ENCODE measurements at regions not wholly inside any gene's neighbourhood (a gene's known extent, or its start where the extent isn't known, plus 50 kb on each side); places are given as distances from the start of the nearest gene placed in this dataset.

- Histone ChIP-seq H3K4me1 (ENCODE audit: control insufficient read depth, insufficient read depth, low read length) (no peaks in the 10 kb centered on the region), H3K27ac (ENCODE audit: extremely low read depth, low read depth, low read length) (no peak overlapping the region), H3K9me3 (ENCODE audit: control insufficient read depth, insufficient read depth, low read depth, low read length) (no peaks in the 10 kb centered on the region), H3K36me3 (ENCODE audit: control insufficient read depth in 2 of 2, insufficient read depth in 1 of 2, low read length in 2 of 2) (no peaks in the 10 kb centered on the region), H3K4me3 (ENCODE audit: low read depth, low read length) (no peak overlapping the region)
- POLR2A ChIA-PET, result no interaction called here
- CTCF ChIA-PET, result no interaction called here
- no peak for TF ChIP-seq ZBTB20 (tag by site-specific recombination; IDR thresholded peaks at IDR 0.05)
- TF ChIP-seq ZNF530 (tag by site-specific recombination; IDR thresholded peaks at IDR 0.05; ENCODE audit: low read depth), result no peak
- no peak for TF ChIP-seq ZNF37A (tag by site-specific recombination; IDR thresholded peaks at IDR 0.05)
- no peak for TF ChIP-seq ZNF274 (IDR thresholded peaks at IDR 0.05; ENCODE audit: low read length)
- TF ChIP-seq ZNF274 (tag by site-specific recombination; IDR thresholded peaks at IDR 0.05; ENCODE audit: borderline replicate concordance), result no peak
- TF ChIP-seq ZBTB11 (tag by site-specific recombination; conservative IDR thresholded peaks at IDR 0.05; ENCODE audit: low read depth), result no peak
- TF ChIP-seq ZNF776 (tag by site-specific recombination; IDR thresholded peaks at IDR 0.05; ENCODE audit: borderline replicate concordance), result no peak
- no peak for TF ChIP-seq ZNF654 (tag by site-specific recombination; IDR thresholded peaks at IDR 0.05; ENCODE audit: low read depth)
- TF ChIP-seq ZNF19 (tag by site-specific recombination; IDR thresholded peaks at IDR 0.05; ENCODE audit: low read depth), result no peak
- TF ChIP-seq ZNF2 (tag by site-specific recombination; IDR thresholded peaks at IDR 0.05), result no peak
- no peak for TF ChIP-seq KLF16 (tag by site-specific recombination; IDR thresholded peaks at IDR 0.05)
- TF ChIP-seq MEIS1 (CRISPR knock-in tag; IDR thresholded peaks at IDR 0.05; ENCODE audit: borderline replicate concordance), result no peak
- no peak for TF ChIP-seq ZBTB17 (tag by site-specific recombination; IDR thresholded peaks at IDR 0.05)
- no peak for TF ChIP-seq ZNF623 (tag by site-specific recombination; IDR thresholded peaks at IDR 0.05)
- no peak for TF ChIP-seq SP7 (tag by site-specific recombination; IDR thresholded peaks at IDR 0.05)
Measured at GRCh38 chr7:68504716-68505115, 1093.6 kb upstream of the AUTS2 start.

GRCh38 chr7:68505721-68506120 lies 1092.6 kb upstream of the AUTS2 start:
- H3K4me3 ChIP-seq (ENCODE audit: low read depth, low read length), result no peak overlapping the region
- no peaks in the 10 kb centered on the region for H3K4me1 ChIP-seq (ENCODE audit: control insufficient read depth, insufficient read depth, low read length)
- CTCF ChIA-PET, result no interaction called here
- no peaks in the 10 kb centered on the region for H3K9me3 ChIP-seq (ENCODE audit: control insufficient read depth, insufficient read depth, low read depth, low read length)
- H3K27ac ChIP-seq (ENCODE audit: extremely low read depth, low read depth, low read length), result no peak overlapping the region
- POLR2A ChIA-PET, result no interaction called here
- no peaks in the 10 kb centered on the region for H3K36me3 ChIP-seq (ENCODE audit: control insufficient read depth in 2 of 2, insufficient read depth in 1 of 2, low read length in 2 of 2)
- TF ChIP-seq ZNF549 (tag by site-specific recombination; IDR thresholded peaks at IDR 0.05) (no peak), ZNF639 (tag by site-specific recombination; IDR thresholded peaks at IDR 0.05) (no peak), KLF9 (tag by site-specific recombination; IDR thresholded peaks at IDR 0.05; ENCODE audit: low read depth) (no peak), ZNF274 (IDR thresholded peaks at IDR 0.05; ENCODE audit: low read length) (no peak), ZNF274 (tag by site-specific recombination; IDR thresholded peaks at IDR 0.05; ENCODE audit: borderline replicate concordance) (no peak), ZNF521 (tag by site-specific recombination; IDR thresholded peaks at IDR 0.05) (no peak), ZNF239 (tag by site-specific recombination; IDR thresholded peaks at IDR 0.05) (no peak), ZNF596 (tag by site-specific recombination; IDR thresholded peaks at IDR 0.05) (no peak), HOXA7 (CRISPR knock-in tag; IDR thresholded peaks at IDR 0.05; ENCODE audit: borderline replicate concordance) (no peak), PRDM1 (tag by site-specific recombination; IDR thresholded peaks at IDR 0.05) (no peak), ZNF776 (tag by site-specific recombination; IDR thresholded peaks at IDR 0.05; ENCODE audit: borderline replicate concordance) (no peak), ZFP37 (tag by site-specific recombination; IDR thresholded peaks at IDR 0.05) (no peak), YY2 (tag by site-specific recombination; IDR thresholded peaks at IDR 0.05) (no peak), ZSCAN5A (tag by site-specific recombination; IDR thresholded peaks at IDR 0.05) (no peak), OVOL3 (tag by site-specific recombination; IDR thresholded peaks at IDR 0.05) (no peak), ZNF202 (tag by site-specific recombination; IDR thresholded peaks at IDR 0.05; ENCODE audit: borderline replicate concordance) (no peak), ZNF830 (tag by site-specific recombination; IDR thresholded peaks at IDR 0.05; ENCODE audit: low read depth) (no peak), ZNF658 (tag by site-specific recombination; IDR thresholded peaks at IDR 0.05) (no peak)

All from HEK293 (cell line).